Sigmoid colon (tissue), 4 donors: ENCODE measurements at regions not wholly inside any gene's neighbourhood (a gene's known extent, or its start where the extent isn't known, plus 50 kb on each side); places are given as distances from the start of the nearest gene placed in this dataset.

Experiments used
- CTCF ChIP-seq, 4 experiments: fragments of 450-650 bp in 3 of 4; fragments of 200-600 bp in 1 of 4; IDR thresholded peaks; one replicate each; pipeline ENCODE4 v1.5.1; 2016 to 2019; ENCODE audit warnings: antibody characterized with exemption in 4 of 4, mild to moderate bottlenecking in 3 of 4, moderate library complexity in 2 of 4
- EP300 ChIP-seq, 4 donors: sonication (generic); formaldehyde crosslinking; IDR thresholded peaks; one replicate each; pipeline ENCODE4 v1.6.1; 2017; ENCODE audit warnings: antibody characterized with exemption in 4 of 4

GRCh38 chr17:71380936-71381335 is 739.9 kb upstream of the SOX9 start:
- TF ChIP-seq CTCF (IDR thresholded peaks at IDR 0.05) = no peak
- no peak for TF ChIP-seq EP300 (IDR thresholded peaks at IDR 0.05)
